ENCODE measurements at regions not wholly inside any gene's neighbourhood (a gene's known extent, or its start where the extent isn't known, plus 50 kb on each side); places are given as distances from the start of the nearest gene placed in this dataset.

- H3K9me3 ChIP-seq (ENCODE audit: control insufficient read depth, low read length), result no peaks in the 10 kb centered on the region
- no peaks in the 10 kb centered on the region for H3K27me3 ChIP-seq (replicated peaks; ENCODE audit: control insufficient read depth, insufficient read depth, low read length, poor library complexity, severe bottlenecking)
- no peaks in the 10 kb centered on the region for H3K4me1 ChIP-seq (ENCODE audit: control insufficient read depth, insufficient read depth, low read length, poor library complexity, severe bottlenecking)
- H3K4me3 ChIP-seq (ENCODE audit: insufficient read depth, low read depth, low read length, poor library complexity, severe bottlenecking), result no peak overlapping the region
- no peaks in the 10 kb centered on the region for H3K36me3 ChIP-seq (ENCODE audit: control insufficient read depth, insufficient read depth, low read length)
- no peak overlapping the region for H3K27ac ChIP-seq (ENCODE audit: insufficient read depth, low read length, poor library complexity, severe bottlenecking)
- no peak for DNase-seq
Observed at GRCh38 chr13:75101348-75101747, 380.6 kb downstream of the TBC1D4 start.

GRCh38 chr13:75092143-75092542 lies 389.8 kb downstream of the TBC1D4 start:
- no peaks in the 10 kb centered on the region for H3K36me3 ChIP-seq (ENCODE audit: control insufficient read depth, insufficient read depth, low read length)
- no peak overlapping the region for H3K4me3 ChIP-seq (ENCODE audit: insufficient read depth, low read depth, low read length, poor library complexity, severe bottlenecking)

GRCh38 chr13:75091718-75092117 lies 390.3 kb downstream of the TBC1D4 start:
- no peak for DNase-seq
- Histone ChIP-seq H3K9me3 (ENCODE audit: control insufficient read depth, low read length) (no peaks in the 10 kb centered on the region), H3K4me1 (ENCODE audit: control insufficient read depth, insufficient read depth, low read length, poor library complexity, severe bottlenecking) (no peaks in the 10 kb centered on the region), H3K4me3 (ENCODE audit: insufficient read depth, low read depth, low read length, poor library complexity, severe bottlenecking) (no peak overlapping the region), H3K36me3 (ENCODE audit: control insufficient read depth, insufficient read depth, low read length) (no peaks in the 10 kb centered on the region), H3K27me3 (replicated peaks; ENCODE audit: control insufficient read depth, insufficient read depth, low read length, poor library complexity, severe bottlenecking) (no peaks in the 10 kb centered on the region), H3K27ac (ENCODE audit: insufficient read depth, low read length, poor library complexity, severe bottlenecking) (no peak overlapping the region)

More at GRCh38 chr13:75092143-75092542, 389.8 kb downstream of the TBC1D4 start:
- no peak overlapping the region for H3K27ac ChIP-seq (ENCODE audit: insufficient read depth, low read length, poor library complexity, severe bottlenecking)
- H3K27me3 ChIP-seq (replicated peaks; ENCODE audit: control insufficient read depth, insufficient read depth, low read length, poor library complexity, severe bottlenecking), result no peaks in the 10 kb centered on the region
- no peaks in the 10 kb centered on the region for H3K9me3 ChIP-seq (ENCODE audit: control insufficient read depth, low read length)
- no peak for DNase-seq
- no peaks in the 10 kb centered on the region for H3K4me1 ChIP-seq (ENCODE audit: control insufficient read depth, insufficient read depth, low read length, poor library complexity, severe bottlenecking)

GRCh38 chr13:75090872-75091615 lies 390.9 kb downstream of the TBC1D4 start:
- DNase-seq, result no peak
- H3K9me3 ChIP-seq (ENCODE audit: control insufficient read depth, low read length), result no peaks in the 10 kb centered on the region
- no peak overlapping the region for H3K4me3 ChIP-seq (ENCODE audit: insufficient read depth, low read depth, low read length, poor library complexity, severe bottlenecking)
- no peaks in the 10 kb centered on the region for H3K4me1 ChIP-seq (ENCODE audit: control insufficient read depth, insufficient read depth, low read length, poor library complexity, severe bottlenecking)
- H3K36me3 ChIP-seq (ENCODE audit: control insufficient read depth, insufficient read depth, low read length), result no peaks in the 10 kb centered on the region
- H3K27ac ChIP-seq (ENCODE audit: insufficient read depth, low read length, poor library complexity, severe bottlenecking), result no peak overlapping the region
- no peaks in the 10 kb centered on the region for H3K27me3 ChIP-seq (replicated peaks; ENCODE audit: control insufficient read depth, insufficient read depth, low read length, poor library complexity, severe bottlenecking)

- H3K27me3 ChIP-seq (replicated peaks; ENCODE audit: control insufficient read depth, insufficient read depth, low read length, poor library complexity, severe bottlenecking), result no peaks in the 10 kb centered on the region
- no peaks in the 10 kb centered on the region for H3K4me1 ChIP-seq (ENCODE audit: control insufficient read depth, insufficient read depth, low read length, poor library complexity, severe bottlenecking)
- DNase-seq, result no peak
- H3K27ac ChIP-seq (ENCODE audit: insufficient read depth, low read length, poor library complexity, severe bottlenecking), result no peak overlapping the region
- no peaks in the 10 kb centered on the region for H3K9me3 ChIP-seq (ENCODE audit: control insufficient read depth, low read length)
- no peaks in the 10 kb centered on the region for H3K36me3 ChIP-seq (ENCODE audit: control insufficient read depth, insufficient read depth, low read length)
- no peak overlapping the region for H3K4me3 ChIP-seq (ENCODE audit: insufficient read depth, low read depth, low read length, poor library complexity, severe bottlenecking)
Observed at GRCh38 chr13:75088915-75089314, 393.1 kb downstream of the TBC1D4 start.

GRCh38 chr13:75079226-75079625 lies 402.7 kb downstream of the TBC1D4 start:
- Histone ChIP-seq H3K36me3 (ENCODE audit: control insufficient read depth, insufficient read depth, low read length) (no peaks in the 10 kb centered on the region), H3K4me1 (ENCODE audit: control insufficient read depth, insufficient read depth, low read length, poor library complexity, severe bottlenecking) (no peaks in the 10 kb centered on the region), H3K27ac (ENCODE audit: insufficient read depth, low read length, poor library complexity, severe bottlenecking) (no peak overlapping the region), H3K9me3 (ENCODE audit: control insufficient read depth, low read length) (no peaks in the 10 kb centered on the region), H3K27me3 (replicated peaks; ENCODE audit: control insufficient read depth, insufficient read depth, low read length, poor library complexity, severe bottlenecking) (no peaks in the 10 kb centered on the region), H3K4me3 (ENCODE audit: insufficient read depth, low read depth, low read length, poor library complexity, severe bottlenecking) (no peak overlapping the region)
- DNase-seq, result no peak

- H3K9me3 ChIP-seq (ENCODE audit: control insufficient read depth, low read length), result no peaks in the 10 kb centered on the region
- H3K27ac ChIP-seq (ENCODE audit: insufficient read depth, low read length, poor library complexity, severe bottlenecking), result no peak overlapping the region
- DNase-seq, result no peak
- H3K4me3 ChIP-seq (ENCODE audit: insufficient read depth, low read depth, low read length, poor library complexity, severe bottlenecking), result no peak overlapping the region
- no peaks in the 10 kb centered on the region for H3K4me1 ChIP-seq (ENCODE audit: control insufficient read depth, insufficient read depth, low read length, poor library complexity, severe bottlenecking)
- no peaks in the 10 kb centered on the region for H3K36me3 ChIP-seq (ENCODE audit: control insufficient read depth, insufficient read depth, low read length)
- no peaks in the 10 kb centered on the region for H3K27me3 ChIP-seq (replicated peaks; ENCODE audit: control insufficient read depth, insufficient read depth, low read length, poor library complexity, severe bottlenecking)
Observed at GRCh38 chr13:75076476-75076875, 405.5 kb downstream of the TBC1D4 start.

GRCh38 chr13:75073786-75074185 lies 408.2 kb downstream of the TBC1D4 start:
- Histone ChIP-seq H3K4me1 (ENCODE audit: control insufficient read depth, insufficient read depth, low read length, poor library complexity, severe bottlenecking) (no peaks in the 10 kb centered on the region), H3K27me3 (replicated peaks; ENCODE audit: control insufficient read depth, insufficient read depth, low read length, poor library complexity, severe bottlenecking) (no peaks in the 10 kb centered on the region), H3K36me3 (ENCODE audit: control insufficient read depth, insufficient read depth, low read length) (no peaks in the 10 kb centered on the region), H3K9me3 (ENCODE audit: control insufficient read depth, low read length) (no peaks in the 10 kb centered on the region), H3K4me3 (ENCODE audit: insufficient read depth, low read depth, low read length, poor library complexity, severe bottlenecking) (no peak overlapping the region), H3K27ac (ENCODE audit: insufficient read depth, low read length, poor library complexity, severe bottlenecking) (no peak overlapping the region)
- no peak for DNase-seq

GRCh38 chr13:75072891-75073290 lies 409.1 kb downstream of the TBC1D4 start:
- DNase-seq, result no peak
- Histone ChIP-seq H3K27ac (ENCODE audit: insufficient read depth, low read length, poor library complexity, severe bottlenecking) (no peak overlapping the region), H3K4me3 (ENCODE audit: insufficient read depth, low read depth, low read length, poor library complexity, severe bottlenecking) (no peak overlapping the region), H3K36me3 (ENCODE audit: control insufficient read depth, insufficient read depth, low read length) (no peaks in the 10 kb centered on the region), H3K27me3 (replicated peaks; ENCODE audit: control insufficient read depth, insufficient read depth, low read length, poor library complexity, severe bottlenecking) (no peaks in the 10 kb centered on the region), H3K4me1 (ENCODE audit: control insufficient read depth, insufficient read depth, low read length, poor library complexity, severe bottlenecking) (no peaks in the 10 kb centered on the region), H3K9me3 (ENCODE audit: control insufficient read depth, low read length) (no peaks in the 10 kb centered on the region)

- Histone ChIP-seq H3K27me3 (replicated peaks; ENCODE audit: control insufficient read depth, insufficient read depth, low read length, poor library complexity, severe bottlenecking) (no peaks in the 10 kb centered on the region), H3K27ac (ENCODE audit: insufficient read depth, low read length, poor library complexity, severe bottlenecking) (no peak overlapping the region), H3K4me3 (ENCODE audit: insufficient read depth, low read depth, low read length, poor library complexity, severe bottlenecking) (no peak overlapping the region), H3K4me1 (ENCODE audit: control insufficient read depth, insufficient read depth, low read length, poor library complexity, severe bottlenecking) (no peaks in the 10 kb centered on the region), H3K9me3 (ENCODE audit: control insufficient read depth, low read length) (no peaks in the 10 kb centered on the region), H3K36me3 (ENCODE audit: control insufficient read depth, insufficient read depth, low read length) (no peaks in the 10 kb centered on the region)
- DNase-seq, result no peak
Observed at GRCh38 chr13:75072368-75072767, 409.6 kb downstream of the TBC1D4 start.
